CD4-positive, alpha-beta T cell treated with Interleukin-15 for 4 hours (primary cell): ENCODE measurements at regions not wholly inside any gene's neighbourhood (a gene's known extent, or its start where the extent isn't known, plus 50 kb on each side); places are given as distances from the start of the nearest gene placed in this dataset.

Source experiments
- DNase-seq: peaks from one replicate; pipeline ENCODE4 v3.0.0-alpha.2; 2020; ENCODE audit warnings: low spot score

DNA sequence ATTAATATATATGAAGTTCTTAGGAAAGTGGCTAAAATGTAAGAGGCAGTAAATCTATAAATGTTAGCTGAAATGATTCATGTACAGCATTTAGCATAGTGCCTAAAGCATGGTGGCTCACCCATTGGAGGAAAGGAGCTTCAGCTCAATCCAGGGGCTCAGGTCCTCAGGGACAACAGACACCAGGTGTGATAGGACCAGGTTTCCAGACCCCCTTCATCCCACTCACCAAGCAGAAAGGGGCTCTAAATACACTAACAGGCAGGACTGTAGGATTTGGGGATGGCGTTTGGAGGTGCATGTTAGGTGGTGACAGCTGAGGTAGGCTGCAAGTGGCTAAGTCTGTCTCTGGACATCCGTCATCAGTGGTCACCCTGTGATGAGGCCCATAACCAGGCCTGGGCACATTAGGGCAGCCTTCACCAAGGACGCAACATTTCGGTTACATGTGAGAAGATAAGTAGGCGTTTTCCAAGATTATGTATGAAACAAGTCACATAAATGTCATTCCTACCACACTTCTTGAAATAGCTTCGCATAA, 233.1 kb downstream of the C1orf94 start:
- no peak for DNase-seq

DNA sequence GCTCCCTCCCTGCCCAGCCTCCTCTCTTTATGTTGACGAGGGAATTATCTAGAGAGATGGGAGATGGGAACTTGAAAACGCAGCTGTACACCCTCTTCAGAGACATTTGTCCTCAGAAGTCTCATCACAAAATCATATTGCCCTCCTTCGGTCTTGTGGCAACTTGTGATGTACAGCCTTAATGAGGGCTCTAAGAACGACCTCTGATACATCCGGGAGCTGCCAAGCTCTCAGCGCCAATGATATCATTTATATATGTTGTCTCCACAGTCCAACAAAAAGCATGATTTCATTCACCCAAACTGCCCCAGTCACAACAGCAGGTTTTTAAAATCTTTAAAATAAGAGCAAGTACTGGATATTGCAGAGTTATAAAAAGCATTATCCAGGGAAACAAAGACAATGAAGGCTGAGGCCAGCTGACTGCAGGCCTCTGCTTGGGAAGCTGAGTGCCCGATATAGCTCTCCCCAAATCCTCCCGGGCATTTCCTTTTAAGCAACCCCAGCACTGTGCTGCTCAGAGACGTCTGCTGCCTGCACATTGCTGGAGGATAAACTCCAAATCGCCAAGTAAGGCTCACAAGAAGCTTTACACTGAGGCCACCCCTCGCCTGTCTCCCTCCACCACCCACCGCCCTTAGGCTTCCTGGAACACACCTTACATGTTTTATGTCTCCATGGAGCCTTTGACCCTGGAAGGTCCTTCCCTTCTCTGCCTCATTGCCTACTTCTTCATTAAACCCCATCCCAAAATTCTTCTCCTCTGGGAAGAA, 236.1 kb downstream of the C1orf94 start:
- no peak for DNase-seq

DNA sequence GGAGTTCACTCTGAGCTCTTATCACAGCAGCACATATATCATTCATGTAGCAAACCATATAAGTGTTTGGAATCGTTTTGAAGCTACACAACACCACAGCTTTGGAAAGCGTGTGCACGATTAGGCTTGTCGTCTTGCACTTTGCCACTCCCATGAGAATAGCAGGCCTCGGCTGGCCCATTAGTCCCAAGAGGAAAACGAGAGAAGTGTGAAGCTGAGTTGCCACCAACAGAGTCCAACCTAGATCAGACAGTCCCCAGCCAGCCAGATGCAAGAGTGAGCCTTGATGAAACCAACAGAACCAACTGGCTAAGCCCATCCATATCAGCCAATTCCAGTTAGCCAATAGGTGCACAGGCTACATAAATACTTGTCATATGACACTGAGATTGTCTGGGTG, 238.4 kb downstream of the C1orf94 start:
- DNase-seq = no peak

DNA sequence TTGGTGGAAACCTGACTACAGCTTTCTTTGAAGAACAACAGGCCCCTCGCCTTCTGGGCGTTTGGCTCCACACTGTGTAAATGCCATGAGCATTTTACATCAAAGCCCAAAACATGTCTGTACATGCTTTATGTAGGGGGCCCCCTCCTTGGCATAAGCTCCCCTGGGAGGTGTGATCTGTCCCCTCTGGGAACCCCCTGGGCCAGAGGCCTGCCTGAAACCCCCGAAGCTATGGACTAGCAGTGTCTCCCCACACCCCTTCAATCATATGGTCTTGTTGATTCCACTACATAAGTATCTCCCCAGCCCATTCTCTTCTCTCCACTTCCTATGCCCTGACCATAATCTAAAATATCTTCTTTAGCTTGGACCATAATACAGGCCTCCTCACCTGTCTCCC, 241.5 kb downstream of the C1orf94 start:
- DNase-seq = no peak

DNA sequence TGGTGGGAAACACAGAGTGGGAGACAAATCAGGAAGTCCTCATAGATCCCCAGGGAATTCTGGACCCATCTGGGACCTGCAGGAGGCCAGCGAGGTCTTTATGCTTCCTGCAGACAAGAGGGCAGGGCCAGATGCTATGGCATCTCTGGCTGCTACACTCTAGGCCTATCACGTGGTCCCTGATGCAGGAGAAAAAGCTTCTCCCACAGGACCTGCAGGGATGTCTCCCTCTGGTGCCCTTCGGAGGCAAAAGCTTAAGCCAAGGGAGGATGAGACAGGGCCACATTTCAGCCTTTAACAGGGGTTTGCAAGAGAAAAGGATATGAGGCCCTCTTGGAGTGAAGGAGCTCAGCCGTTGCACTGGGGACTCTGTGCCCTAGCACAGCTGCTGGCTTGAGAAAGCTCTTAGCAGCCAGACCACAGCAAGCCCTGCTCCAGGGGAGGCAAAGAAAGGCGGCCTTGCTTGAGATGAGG, 243.0 kb downstream of the C1orf94 start:
- no peak for DNase-seq

DNA sequence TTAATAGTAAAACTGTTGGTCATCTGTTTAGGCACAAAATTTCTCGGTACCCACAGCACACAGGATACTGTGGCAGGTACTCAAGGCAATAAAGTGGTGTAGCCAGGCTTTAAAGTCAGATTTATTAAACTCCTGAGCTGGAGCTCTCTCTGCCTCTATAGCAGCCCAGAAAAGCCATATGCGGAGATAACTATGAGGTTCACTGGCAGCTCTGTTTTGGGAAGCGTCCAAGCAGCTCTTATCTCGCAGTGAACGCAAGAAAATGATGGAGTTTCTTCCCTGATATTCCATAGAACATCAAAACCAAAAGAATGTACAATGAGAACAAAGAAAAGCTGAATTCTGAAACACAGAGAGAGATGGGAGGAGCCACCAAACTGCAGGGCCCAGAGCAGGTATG, 248.3 kb downstream of the C1orf94 start:
- no peak for DNase-seq

DNA sequence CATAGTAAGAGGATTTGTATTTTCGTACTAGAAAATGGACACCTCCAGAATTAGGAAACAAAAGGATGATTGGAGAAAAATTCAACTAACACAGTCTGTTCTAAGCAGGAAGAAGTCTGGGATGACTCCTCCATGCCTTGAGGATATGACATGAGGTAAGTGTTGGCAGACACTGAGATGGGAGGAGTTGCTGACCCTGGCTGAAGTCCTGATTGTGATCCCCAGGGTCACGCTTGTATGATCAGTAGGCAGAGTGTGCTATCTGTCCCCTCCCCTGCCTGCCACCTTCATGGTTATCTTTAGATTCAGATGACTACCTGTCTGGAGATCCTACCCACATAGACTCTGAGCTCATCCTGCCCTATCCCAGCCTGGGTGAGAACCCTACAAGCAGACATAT, 249.1 kb downstream of the C1orf94 start:
- no peak for DNase-seq

DNA sequence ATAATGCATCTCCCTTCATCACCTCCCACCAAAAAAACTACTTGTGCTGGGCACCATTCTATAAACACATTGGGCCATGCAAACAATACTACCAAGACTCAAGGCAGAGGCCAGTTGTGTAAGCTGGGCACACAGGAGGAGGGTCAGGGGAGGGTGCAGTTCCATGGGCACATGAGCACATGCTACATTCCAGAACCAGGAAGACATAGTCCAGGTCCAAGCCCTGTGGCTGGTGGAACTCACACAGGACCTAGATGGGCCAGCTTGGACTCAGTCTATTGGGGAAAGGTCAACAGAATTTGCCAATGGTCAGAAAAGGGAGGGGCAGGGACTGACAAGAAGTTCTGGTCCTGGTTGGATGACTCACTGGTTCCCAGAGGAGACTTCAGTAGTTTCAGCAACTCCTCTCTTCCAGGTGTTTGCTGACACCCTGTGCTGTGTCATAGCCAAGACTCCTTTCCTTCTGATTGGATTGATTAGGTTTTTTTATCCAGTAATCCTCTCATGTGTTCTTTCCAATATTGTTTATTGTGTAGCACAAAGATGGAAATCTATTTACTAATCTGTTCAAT, 249.7 kb downstream of the C1orf94 start:
- DNase-seq = no peak

DNA sequence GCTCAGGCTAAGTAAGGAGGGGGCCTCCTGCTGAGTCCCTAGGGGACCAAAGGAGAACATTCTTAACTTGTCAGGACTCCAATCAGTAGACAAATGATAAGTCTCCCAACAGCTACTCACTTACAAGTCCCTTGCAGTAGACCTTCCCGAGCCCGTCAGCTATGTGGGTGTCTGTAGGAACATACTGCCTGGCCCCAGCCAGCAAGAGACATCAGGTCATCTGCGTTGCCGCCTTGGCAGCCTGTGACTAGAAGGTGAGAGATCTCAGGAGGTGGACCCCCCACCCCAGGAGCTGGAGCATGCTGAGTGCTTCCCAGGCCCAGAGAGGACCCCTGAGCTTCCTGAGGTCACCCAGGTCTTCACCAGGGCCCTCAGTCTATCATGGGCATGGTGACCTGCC, 250.5 kb downstream of the C1orf94 start:
- DNase-seq = no peak

DNA sequence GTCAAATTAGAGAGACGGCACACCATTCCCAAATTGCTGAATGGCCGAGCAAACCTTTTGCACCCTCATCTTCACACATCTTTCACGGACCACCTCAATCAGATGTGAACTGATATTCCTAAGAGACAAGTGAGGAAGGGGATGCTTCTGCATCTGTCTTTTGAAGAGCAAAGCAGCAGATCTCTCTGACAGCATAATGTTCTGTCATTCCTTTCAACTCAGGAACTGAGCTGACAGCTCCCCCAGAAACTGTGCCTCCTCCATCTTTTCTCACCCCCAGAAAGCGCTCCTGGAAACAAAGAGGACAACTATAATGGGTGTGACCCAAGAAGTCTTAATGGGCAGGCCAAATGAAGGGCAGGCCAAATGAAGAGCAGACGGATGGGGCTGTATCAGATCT, 256.4 kb downstream of the C1orf94 start:
- DNase-seq = no peak

DNA sequence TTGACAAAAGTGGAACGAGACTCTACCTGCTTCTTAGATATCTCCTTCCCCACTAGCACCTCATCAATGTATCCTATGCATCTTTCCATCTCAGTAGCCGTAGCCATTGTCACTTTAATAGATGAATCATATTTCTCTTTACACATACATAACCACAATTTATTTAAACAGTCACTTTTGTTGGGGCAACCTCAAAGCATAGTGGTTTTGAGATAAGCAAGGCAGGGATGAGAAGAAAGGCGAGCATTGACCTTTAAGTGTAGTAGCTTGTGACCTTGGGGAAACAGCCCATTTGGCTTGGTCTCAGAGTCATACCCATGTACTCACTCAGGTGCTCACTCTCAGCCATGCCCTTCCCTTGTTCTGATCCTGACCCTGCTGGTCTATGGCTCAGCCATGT, 260.1 kb downstream of the C1orf94 start:
- no peak for DNase-seq

DNA sequence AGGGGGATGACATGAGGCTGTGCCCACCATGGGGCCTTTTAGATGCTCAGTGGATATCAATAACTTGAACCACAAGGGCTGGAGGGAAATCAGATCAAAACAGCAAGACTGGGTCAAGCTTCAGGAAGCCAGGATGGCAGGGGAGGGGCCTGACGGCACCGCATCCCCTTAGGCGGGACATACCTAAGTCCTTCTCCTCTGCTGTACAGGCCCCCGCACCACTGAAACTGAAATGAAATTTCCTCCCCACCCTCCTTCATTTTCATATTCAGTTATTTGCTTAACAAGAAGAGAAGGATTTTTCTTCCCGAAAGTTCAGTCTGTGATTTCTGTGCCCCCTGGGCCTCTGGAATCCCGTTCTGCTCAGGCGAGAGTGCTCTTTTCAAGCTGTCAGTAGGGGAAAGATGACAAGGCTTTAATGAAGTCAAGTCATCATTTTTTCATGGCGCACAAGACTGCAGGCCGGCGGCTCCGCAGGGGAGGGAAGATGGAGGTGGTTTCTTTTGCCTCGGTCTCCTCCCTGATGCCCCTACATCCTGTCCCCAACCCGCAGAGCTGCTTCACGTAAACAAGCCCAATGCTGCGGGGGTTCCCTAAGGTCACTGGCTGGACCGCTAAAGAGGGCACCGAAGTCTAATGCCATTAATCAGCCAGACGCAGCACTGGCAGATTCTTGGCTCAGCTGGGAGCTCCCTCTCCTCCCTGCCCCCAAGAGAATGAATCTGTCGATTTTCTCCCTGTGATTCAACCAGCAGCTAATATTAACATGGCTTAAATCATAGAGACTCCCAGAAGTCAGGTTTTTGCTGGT, 264.8 kb downstream of the C1orf94 start:
- no peak for DNase-seq

DNA sequence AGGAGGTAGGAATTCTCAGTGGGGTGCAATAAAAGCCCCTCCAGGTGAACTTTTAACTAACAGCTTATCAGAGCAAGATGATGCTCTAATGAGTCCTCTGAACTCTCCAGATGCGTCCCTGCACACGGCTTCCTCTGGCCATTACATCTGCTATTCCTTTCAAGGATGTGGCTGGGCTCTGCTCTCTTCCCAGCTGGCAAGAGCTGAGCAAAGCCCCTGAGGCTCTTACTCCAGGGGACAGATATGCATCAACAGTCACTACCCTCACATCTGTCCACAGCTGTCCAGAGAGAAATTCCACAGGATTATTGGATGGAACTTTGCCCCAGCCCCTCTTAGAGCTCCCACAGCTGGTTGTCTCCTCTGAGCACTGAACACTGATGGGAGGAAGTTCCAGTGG, 267.8 kb downstream of the C1orf94 start:
- DNase-seq = no peak

DNA sequence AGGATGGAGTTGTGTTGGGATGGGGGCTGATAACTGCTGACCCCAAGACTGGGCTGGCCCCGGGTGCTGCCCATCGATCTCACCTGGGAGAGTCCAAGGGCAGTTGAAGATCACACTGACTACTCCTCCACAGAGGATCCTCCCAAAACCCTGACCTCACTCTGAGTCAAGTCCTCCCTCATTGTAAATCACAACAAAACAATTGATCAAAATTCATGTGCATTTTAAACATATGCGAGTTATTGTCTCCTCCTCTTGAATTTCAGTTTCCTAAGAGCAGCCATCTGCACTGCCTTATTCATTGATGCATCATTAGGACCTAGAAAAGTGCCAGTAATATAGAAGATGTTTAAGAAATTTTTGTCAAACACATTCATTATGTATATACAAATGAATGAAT, 273.6 kb downstream of the C1orf94 start:
- DNase-seq = no peak

DNA sequence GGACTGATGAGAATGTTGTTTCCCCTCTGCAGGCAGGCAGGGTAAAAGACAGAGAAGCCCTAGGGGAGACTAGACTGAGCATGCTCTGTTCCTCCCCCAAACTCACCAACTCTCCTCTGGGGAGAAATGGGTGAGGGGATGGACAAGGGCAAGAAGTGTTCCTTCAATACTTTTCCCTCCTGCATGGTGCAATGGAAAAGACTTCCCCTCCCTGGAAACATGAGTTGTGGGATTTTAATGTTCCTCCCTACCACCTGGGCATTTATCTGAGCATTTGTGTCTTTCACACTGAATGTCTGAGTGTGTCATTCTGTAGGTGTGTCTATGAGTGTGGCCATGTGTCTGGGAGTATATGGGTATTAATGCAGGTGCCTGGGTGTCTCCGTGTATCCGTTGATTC, 275.7 kb downstream of the C1orf94 start:
- no peak for DNase-seq

DNA sequence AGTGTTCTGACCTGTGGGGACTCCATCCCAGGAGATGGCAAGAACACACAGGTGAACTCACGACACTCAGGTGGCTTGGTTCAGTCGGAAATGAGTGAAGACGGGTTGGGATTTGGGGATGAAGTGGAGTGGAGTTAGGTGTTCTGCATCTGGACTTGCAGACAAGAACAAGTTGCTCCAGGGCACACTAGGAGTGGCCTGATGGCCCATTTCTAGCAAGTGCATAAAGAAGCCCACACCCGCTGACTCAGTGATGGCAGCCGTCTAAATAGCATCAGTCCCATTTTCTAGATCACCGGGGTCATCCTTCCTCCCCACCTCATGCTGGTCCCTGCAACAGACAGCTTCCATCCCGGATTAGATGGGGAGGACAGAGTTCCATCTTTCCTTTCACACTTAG, 278.4 kb downstream of the C1orf94 start:
- DNase-seq = no peak

DNA sequence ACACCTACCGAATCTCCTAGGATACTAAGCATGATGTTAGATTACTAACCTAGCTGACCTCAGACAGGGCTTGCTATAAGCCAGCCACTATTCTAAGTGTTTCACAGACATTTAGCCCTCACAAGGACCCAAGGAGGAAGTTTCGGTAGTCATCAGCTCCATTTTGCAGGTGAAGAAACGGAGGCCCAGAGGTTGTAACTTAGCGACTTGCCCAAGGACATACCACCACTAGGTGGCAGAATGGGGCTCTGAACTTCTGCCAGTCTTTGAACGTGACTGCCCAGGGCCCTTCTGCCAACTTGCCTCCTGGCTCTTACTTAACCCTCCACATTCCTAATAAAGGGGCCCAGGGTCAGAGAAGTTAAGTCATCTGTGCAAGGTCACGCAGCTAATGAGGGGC, 283.5 kb downstream of the C1orf94 start:
- DNase-seq = peak; percentile 21

DNA sequence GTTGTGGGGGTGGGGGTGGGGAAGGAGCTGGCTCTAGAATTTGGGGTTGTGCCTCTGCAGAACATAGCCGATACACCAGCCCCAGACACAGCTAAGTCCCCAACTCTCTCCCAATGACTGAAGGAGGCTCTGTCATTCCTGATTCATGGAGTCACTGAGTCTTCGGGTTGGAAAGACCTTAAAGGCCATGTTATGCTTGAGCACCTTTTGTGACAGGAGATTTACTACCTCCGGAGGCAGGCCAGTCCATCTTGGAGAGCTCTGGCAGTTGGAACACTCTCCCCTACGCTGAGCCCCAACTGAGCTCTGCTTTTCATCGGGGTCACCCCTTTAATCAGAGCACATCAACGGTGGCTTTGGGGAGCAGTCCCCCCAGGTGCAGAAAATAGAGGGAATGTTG, 284.4 kb upstream of the GJB5 start:
- no peak for DNase-seq

DNA sequence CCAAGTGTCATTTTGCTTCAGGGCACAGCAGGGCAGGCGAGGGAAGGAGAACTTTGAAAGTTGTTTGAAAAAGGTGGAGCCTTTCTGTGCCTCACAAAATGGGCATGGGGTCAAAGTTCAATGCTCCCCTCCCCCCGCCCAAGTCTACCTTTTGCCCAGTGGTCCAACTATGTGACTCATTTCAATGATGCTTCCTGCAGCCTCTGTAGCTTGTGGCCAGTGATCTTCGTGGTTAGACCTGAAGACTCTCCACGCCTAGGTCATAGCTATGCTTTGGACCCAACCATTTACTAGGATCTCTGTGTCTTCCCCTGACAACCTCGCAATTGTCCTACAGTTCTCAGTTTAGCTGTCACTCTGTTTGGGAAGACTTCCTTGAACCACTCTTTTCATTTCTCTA, 280.3 kb upstream of the GJB5 start:
- no peak for DNase-seq

DNA sequence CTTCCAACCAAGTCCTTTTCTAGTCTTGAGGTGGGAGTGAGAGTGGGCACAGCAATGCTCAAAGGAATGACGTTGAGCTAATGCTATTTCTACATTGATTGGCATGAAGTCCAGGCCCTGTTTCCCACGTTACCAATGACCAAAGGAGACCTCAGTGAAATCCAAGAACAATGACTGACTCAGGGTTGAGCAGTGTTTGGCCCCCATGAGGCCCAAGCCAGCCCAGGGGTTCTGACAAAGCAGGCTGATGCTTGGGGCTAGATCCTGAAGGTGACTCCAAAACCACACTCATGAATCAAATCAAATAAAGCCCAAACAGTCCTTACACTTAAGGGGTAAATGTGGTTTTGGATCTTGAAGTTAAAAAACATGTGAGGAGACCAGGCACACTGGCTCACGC, 278.5 kb upstream of the GJB5 start:
- DNase-seq = no peak

DNA sequence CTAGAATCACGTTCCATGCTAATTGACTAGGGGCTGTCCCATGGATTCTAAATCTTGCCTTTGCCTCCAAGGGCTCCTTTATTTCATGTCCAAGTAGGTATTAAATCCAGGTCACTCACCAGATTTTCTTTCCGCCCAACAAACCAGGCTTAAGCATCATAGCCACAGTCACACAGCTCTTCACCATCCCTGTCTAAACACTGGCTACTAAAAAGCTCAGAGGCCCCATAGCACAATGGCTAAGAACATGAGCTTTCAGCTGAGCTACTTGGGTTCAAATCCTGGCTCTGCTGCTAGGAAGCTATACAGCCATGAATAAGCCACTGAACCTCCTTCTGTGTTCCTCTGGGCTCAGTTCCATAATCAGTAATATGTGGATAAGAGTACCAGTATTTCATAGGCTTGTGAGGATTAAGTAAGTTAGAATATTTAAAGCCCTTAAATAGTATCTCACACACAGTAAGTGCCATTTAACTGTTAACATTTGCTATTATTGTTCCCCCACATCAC, 277.2 kb upstream of the GJB5 start:
- DNase-seq = no peak

DNA sequence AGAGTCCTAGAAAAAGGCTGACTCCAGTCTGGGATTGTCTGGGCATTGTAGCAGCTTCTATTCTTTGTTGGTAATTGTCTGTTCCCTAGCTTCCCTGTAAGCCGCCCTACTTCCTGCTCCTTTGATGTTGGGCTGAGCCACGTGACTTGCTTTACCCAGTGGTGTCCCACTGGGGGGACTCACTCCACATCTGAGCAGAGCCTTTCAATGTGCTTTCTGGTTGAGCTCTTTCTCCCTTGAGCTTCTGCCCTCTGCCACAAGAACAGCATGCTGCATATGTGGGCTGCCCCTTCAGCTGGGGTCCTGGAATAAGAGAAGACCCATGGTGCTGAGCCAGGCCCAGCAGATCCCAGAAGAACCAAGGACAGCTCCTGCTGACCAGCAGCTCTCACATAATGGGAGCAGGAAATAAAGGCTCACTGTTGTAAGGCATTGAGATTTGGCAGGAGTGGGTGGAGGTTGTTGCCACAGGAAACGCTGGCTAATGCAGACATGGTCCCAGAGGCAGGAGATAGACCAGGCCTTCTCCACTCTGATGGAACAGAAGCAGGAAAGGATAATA, 276.3 kb upstream of the GJB5 start:
- DNase-seq = no peak
